Heart left ventricle (tissue), 16 donors: ENCODE measurements at regions not wholly inside any gene's neighbourhood (a gene's known extent, or its start where the extent isn't known, plus 50 kb on each side); places are given as distances from the start of the nearest gene placed in this dataset.

Source experiments
- ATAC-seq, 4 donors: fragments of 200-7000 bp; cut with Tn5 transposase; one replicate each; pipeline ENCODE4 v1.9.1; 2020 to 2022; ENCODE audit warnings: moderate library complexity in 4 of 4, mild to moderate bottlenecking in 3 of 4, moderate number of reproducible peaks in 1 of 4
- DNase-seq, 5 donors: peaks; one replicate each; pipeline ENCODE4 v3.0.0-alpha.2; 2020
- H3K27ac ChIP-seq, 12 donors: fragments of 200-600 bp; sonication (generic) in 4 of 12; one replicate each; pipeline versions ENCODE4 v1.5.0 to v1.8.0; 2016 to 2022; ENCODE audit warnings: mild to moderate bottlenecking in 2 of 12
- H3K27me3 ChIP-seq, 9 donors: fragments of 200-600 bp; sonication (generic) in 2 of 9; one replicate each; pipeline versions ENCODE4 v1.5.1 to v1.8.0; 2016 to 2022; ENCODE audit warnings: mild to moderate bottlenecking in 3 of 9
- H3K36me3 ChIP-seq, 9 donors: fragments of 200-600 bp; sonication (generic) in 2 of 9; one replicate each; pipeline versions ENCODE4 v1.5.0 to v1.8.0; 2018 to 2022; ENCODE audit warnings: mild to moderate bottlenecking in 2 of 9
- H3K4me1 ChIP-seq, 12 donors: fragments of 200-600 bp; sonication (generic) in 4 of 12; one replicate each; pipeline versions ENCODE4 v1.5.0 to v1.8.0; 2016 to 2022; ENCODE audit warnings: mild to moderate bottlenecking in 3 of 12
- H3K4me3 ChIP-seq, 12 donors: fragments of 200-600 bp; sonication (generic) in 4 of 12; one replicate each; pipeline versions ENCODE4 v1.5.0 to v1.8.0; 2017 to 2022; ENCODE audit warnings: mild to moderate bottlenecking in 9 of 12, moderate library complexity in 4 of 12
- H3K9me3 ChIP-seq, 12 donors: fragments of 200-600 bp; sonication (generic) in 4 of 12; one replicate each; pipeline versions ENCODE4 v1.5.0 to v1.8.0; 2016 to 2022; ENCODE audit warnings: mild to moderate bottlenecking in 1 of 12
- CTCF ChIP-seq, 12 donors: fragments of 200-600 bp; sonication (generic) in 4 of 12; IDR thresholded peaks; one replicate each; pipeline versions ENCODE4 v1.5.0 to v1.8.0; 2018 to 2022; ENCODE audit warnings: antibody characterized with exemption in 12 of 12, mild to moderate bottlenecking in 5 of 12
- POLR2A ChIP-seq, 2 donors: fragments of 450-650 bp; IDR thresholded peaks; one replicate each; pipeline ENCODE4 v1.6.1; 2017; ENCODE audit warnings: antibody characterized with exemption in 2 of 2, mild to moderate bottlenecking in 2 of 2, moderate library complexity in 2 of 2
- WGBS, 4 donors: extraction: QIAGEN DNeasy Blood & Tissue Kit in 2 of 4; methylation state at CpG; one replicate each; pipeline versions ENCODE4 v1.1.5 to v1.1.7; 2013 to 2018; 5-methylcytosine and 5-hydroxymethylcytosine counted together
- intact Hi-C, 10 donors: fragments of 100-400 bp; cut with DNase I; formaldehyde crosslinking; loops; one replicate each; pipeline versions ENCODE4 v1.11.1 to v1.14.2; 2022
- donor health status: ischemic (EF 13 %, LVEDD 7.1; RV severe dilation, severe dysfunction).
- donor health status: healthy with polysubstance abuse.
- donor health status: DM: no; HTN: yes; CAD: no.
- donor health status: DM: no; HTN: no; CAD: no.
- donor health status: ischemic (EF 25% LVEDD 6.9; RV normal size, moderate dysfunction).
- donor health status: ischemic (EF 25% LVEDD 5.7; RV mildly dilated, moderate dysfunction).
- donor health status: healthy.
- donor health status: DM: yes; HTN: yes; CAD: no.
- donor health status: ischemic (EF 35%, LVEDD 5.7; RV mildly dilated, moderate dysfunction).
- donor health status: nonischemic (EF 11% LVEDD 7.7; RV severe dilation, severe dysfunction).
- donor health status: DM: yes; HTN: yes; CAD: no.
- donor health status: PGD.
- donor health status: ischemic (EF 29% LVEDD 5.4; RV normal size, mild dysfunction).
- donor health status: nonischemic (EF 23%, LVEDD 6.1; RV moderate dilation, normal function).

- intact Hi-C loops, result no loop called here
These were observed 161.3 kb upstream of the REG3A start for GRCh38 chr2:79320871-79321270.

GRCh38 chr2:79294994-79295393 is 135.4 kb upstream of the REG3A start:
- Histone ChIP-seq H3K4me3 (no peak overlapping the region), H3K4me1 (no peaks in the 10 kb centered on the region), H3K9me3 (no peaks in the 10 kb centered on the region), H3K36me3 (no peaks in the 10 kb centered on the region), H3K27ac (no peak overlapping the region), H3K27me3 (no peaks in the 10 kb centered on the region)
- ATAC-seq (no peak), DNase-seq (no peak)
- TF ChIP-seq POLR2A (IDR thresholded peaks at IDR 0.05), result no peak
- no peak for TF ChIP-seq CTCF (IDR thresholded peaks at IDR 0.05)
- 52 to 69% (median 62%) methylated on average over 2 of the region's 2 CpGs for WGBS, 4 donors
- intact Hi-C loops, result no loop called here

More at GRCh38 chr2:79320871-79321270, 161.3 kb upstream of the REG3A start:
- TF ChIP-seq CTCF (IDR thresholded peaks at IDR 0.05), result no peak
- TF ChIP-seq POLR2A (IDR thresholded peaks at IDR 0.05), result no peak
- ATAC-seq (no peak), DNase-seq (no peak)
- H3K9me3 ChIP-seq, result peaks cover 0 to 5% (median 0%) of the 10 kb centered on the region in 12 donors
- H3K4me1 ChIP-seq, result no peaks in the 10 kb centered on the region
- no peak overlapping the region for H3K4me3 ChIP-seq
- 78 to 91% (median 87%) methylated on average over 1 of the region's 1 CpG for WGBS, 4 donors
- H3K27me3 ChIP-seq, result no peaks in the 10 kb centered on the region
- no peaks in the 10 kb centered on the region for H3K36me3 ChIP-seq
- no peak overlapping the region for H3K27ac ChIP-seq

GRCh38 chr2:79292958-79293315 is 133.4 kb upstream of the REG3A start:
- WGBS, 4 donors, result 69 to 80% (median 75%) methylated on average over 1 of the region's 1 CpG
- TF ChIP-seq POLR2A (IDR thresholded peaks at IDR 0.05), result no peak
- no peak for TF ChIP-seq CTCF (IDR thresholded peaks at IDR 0.05)

GRCh38 chr2:79292239-79292957 is 132.8 kb upstream of the REG3A start:
- WGBS, 4 donors, result 38 to 51% (median 43%) methylated on average over 1 of the region's 1 CpG
- Histone ChIP-seq H3K36me3 (no peaks in the 10 kb centered on the region), H3K4me1 (no peaks in the 10 kb centered on the region), H3K27me3 (no peaks in the 10 kb centered on the region), H3K27ac (no peak overlapping the region), H3K9me3 (no peaks in the 10 kb centered on the region), H3K4me3 (no peak overlapping the region)
- ATAC-seq (no peak), DNase-seq (no peak)
- TF ChIP-seq POLR2A (IDR thresholded peaks at IDR 0.05) (no peak), CTCF (IDR thresholded peaks at IDR 0.05) (no peak)
- intact Hi-C loops, result no loop called here

More at GRCh38 chr2:79292958-79293315, 133.4 kb upstream of the REG3A start:
- no peak overlapping the region for H3K4me3 ChIP-seq
- ATAC-seq (no peak), DNase-seq (no peak)
- no peak overlapping the region for H3K27ac ChIP-seq
- no peaks in the 10 kb centered on the region for H3K27me3 ChIP-seq
- intact Hi-C loops, result no loop called here
- H3K4me1 ChIP-seq, result no peaks in the 10 kb centered on the region
- H3K36me3 ChIP-seq, result no peaks in the 10 kb centered on the region
- H3K9me3 ChIP-seq, result no peaks in the 10 kb centered on the region
